OCI-LY1 (cell line): ENCODE measurements at regions not wholly inside any gene's neighbourhood (a gene's known extent, or its start where the extent isn't known, plus 50 kb on each side); places are given as distances from the start of the nearest gene placed in this dataset.

Source experiments
- EZH2 ChIP-seq: fragments of 200-600 bp; sonication (generic), shearing (Covaris generic); IDR thresholded peaks from 2 replicates; pipeline ENCODE4 v1.8.0; 2017; ENCODE audit warnings: borderline replicate concordance, mixed run types, mild to moderate bottlenecking, antibody characterized with exemption, low read length, moderate library complexity, mixed read lengths
- TF ChIP-seq, protein P1 (sequence below): fragments of 200-600 bp; sonication (generic), shearing (Covaris generic); IDR thresholded peaks from 2 replicates; pipeline ENCODE4 v1.5.1; 2017; ENCODE audit warnings: mild to moderate bottlenecking, antibody characterized with exemption, low read length, moderate library complexity, mixed read lengths

DNA sequence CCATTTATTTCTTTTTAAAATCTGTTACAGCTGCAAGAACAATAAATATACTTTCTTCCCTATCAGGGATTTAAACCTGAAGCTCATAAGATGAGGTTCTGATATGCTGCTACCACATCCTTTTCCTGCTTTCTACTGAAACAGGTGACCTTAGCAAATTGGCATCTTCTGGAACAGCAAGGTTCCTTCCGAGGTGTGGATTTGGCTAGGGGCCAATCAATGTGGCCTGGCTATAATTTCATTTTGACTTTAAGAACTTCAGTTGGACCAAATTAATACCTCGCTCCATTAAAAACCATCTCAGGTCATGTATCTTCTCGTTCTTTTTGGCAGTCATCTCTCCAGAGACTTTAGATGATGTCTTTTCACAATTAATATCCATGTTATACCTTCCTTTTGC lies 53.4 kb upstream of the C3orf80 start:
- TF ChIP-seq EZH2, result no peak
- TF ChIP-seq, protein P1, sequence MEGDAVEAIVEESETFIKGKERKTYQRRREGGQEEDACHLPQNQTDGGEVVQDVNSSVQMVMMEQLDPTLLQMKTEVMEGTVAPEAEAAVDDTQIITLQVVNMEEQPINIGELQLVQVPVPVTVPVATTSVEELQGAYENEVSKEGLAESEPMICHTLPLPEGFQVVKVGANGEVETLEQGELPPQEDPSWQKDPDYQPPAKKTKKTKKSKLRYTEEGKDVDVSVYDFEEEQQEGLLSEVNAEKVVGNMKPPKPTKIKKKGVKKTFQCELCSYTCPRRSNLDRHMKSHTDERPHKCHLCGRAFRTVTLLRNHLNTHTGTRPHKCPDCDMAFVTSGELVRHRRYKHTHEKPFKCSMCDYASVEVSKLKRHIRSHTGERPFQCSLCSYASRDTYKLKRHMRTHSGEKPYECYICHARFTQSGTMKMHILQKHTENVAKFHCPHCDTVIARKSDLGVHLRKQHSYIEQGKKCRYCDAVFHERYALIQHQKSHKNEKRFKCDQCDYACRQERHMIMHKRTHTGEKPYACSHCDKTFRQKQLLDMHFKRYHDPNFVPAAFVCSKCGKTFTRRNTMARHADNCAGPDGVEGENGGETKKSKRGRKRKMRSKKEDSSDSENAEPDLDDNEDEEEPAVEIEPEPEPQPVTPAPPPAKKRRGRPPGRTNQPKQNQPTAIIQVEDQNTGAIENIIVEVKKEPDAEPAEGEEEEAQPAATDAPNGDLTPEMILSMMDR, result no peak
